KBM-7 (cell line): ENCODE measurements at regions not wholly inside any gene's neighbourhood (a gene's known extent, or its start where the extent isn't known, plus 50 kb on each side); places are given as distances from the start of the nearest gene placed in this dataset.
"Not testable (repeated sequence)": the region's sequence is repeated elsewhere in the genome, so short reads cannot be mapped to it uniquely, and the experiment has no call there.

Experiments used
- DNase-seq: peaks from one replicate; pipeline ENCODE4 v3.0.0-alpha.2; 2015
- in situ Hi-C: fragments of 300-500 bp; cut with MboI; formaldehyde crosslinking; loops from 2 replicates; pipeline ENCODE4 v1.14.3; 2020; ENCODE audit warnings: low sequenced_read_pairs, low pct_unique_long_range_greater_than_20kb, mixed read lengths

- DNase-seq, in situ Hi-C loops: not testable (repeated sequence)
Observed at GRCh38 chr9:42414865-42415264, 231.4 kb downstream of the SPATA31A6 start.

GRCh38 chr9:42419652-42420051 is 236.2 kb downstream of the SPATA31A6 start:
- DNase-seq, in situ Hi-C loops: not testable (repeated sequence)

- in situ Hi-C loops, DNase-seq: not testable (repeated sequence)
Observed at GRCh38 chr9:42420324-42420723, 236.9 kb downstream of the SPATA31A6 start.

GRCh38 chr9:42421630-42422029 is 238.2 kb downstream of the SPATA31A6 start:
- in situ Hi-C loops, DNase-seq: not testable (repeated sequence)

GRCh38 chr9:42430674-42431615 is 247.5 kb downstream of the SPATA31A6 start:
- DNase-seq, in situ Hi-C loops: not testable (repeated sequence)

GRCh38 chr9:42431616-42432010 is 248.2 kb downstream of the SPATA31A6 start:
- in situ Hi-C loops, DNase-seq: not testable (repeated sequence)

- DNase-seq, in situ Hi-C loops: not testable (repeated sequence)
Observed at GRCh38 chr9:42434844-42435714, 251.6 kb downstream of the SPATA31A6 start.

GRCh38 chr9:42435715-42436342 is 252.4 kb downstream of the SPATA31A6 start:
- DNase-seq, in situ Hi-C loops: not testable (repeated sequence)

GRCh38 chr9:42437057-42437759 is 253.7 kb downstream of the SPATA31A6 start:
- DNase-seq, in situ Hi-C loops: not testable (repeated sequence)

- in situ Hi-C loops, DNase-seq: not testable (repeated sequence)
Observed at GRCh38 chr9:42442680-42443079, 259.2 kb downstream of the SPATA31A6 start.

- in situ Hi-C loops, result not testable (repeated sequence)
Observed at GRCh38 chr9:42443414-42443813, 260.0 kb downstream of the SPATA31A6 start.

GRCh38 chr9:42461436-42461835 is 278.0 kb downstream of the SPATA31A6 start:
- in situ Hi-C loops, DNase-seq: not testable (repeated sequence)

More at GRCh38 chr9:42443414-42443813, 260.0 kb downstream of the SPATA31A6 start:
- not testable (repeated sequence) for DNase-seq

GRCh38 chr9:42461863-42462262 is 278.4 kb downstream of the SPATA31A6 start:
- in situ Hi-C loops, DNase-seq: not testable (repeated sequence)

GRCh38 chr9:42463981-42464380 is 280.5 kb downstream of the SPATA31A6 start:
- DNase-seq, in situ Hi-C loops: not testable (repeated sequence)

GRCh38 chr9:42470577-42470976 is 287.1 kb downstream of the SPATA31A6 start:
- in situ Hi-C loops, DNase-seq: not testable (repeated sequence)

- in situ Hi-C loops, result not testable (repeated sequence)
- peak; percentile 0 for DNase-seq
Observed at GRCh38 chr9:42490989-42491388, 307.5 kb downstream of the SPATA31A6 start.

- DNase-seq, in situ Hi-C loops: not testable (repeated sequence)
Observed at GRCh38 chr9:42502620-42503264, 319.3 kb downstream of the SPATA31A6 start.

GRCh38 chr9:42508111-42508510 is 324.7 kb downstream of the SPATA31A6 start:
- in situ Hi-C loops, DNase-seq: not testable (repeated sequence)
